ENCODE measurements at regions not wholly inside any gene's neighbourhood (a gene's known extent, or its start where the extent isn't known, plus 50 kb on each side); places are given as distances from the start of the nearest gene placed in this dataset.
"Not testable (repeated sequence)": the region's sequence is repeated elsewhere in the genome, so short reads cannot be mapped to it uniquely, and the experiment has no call there.

DNA sequence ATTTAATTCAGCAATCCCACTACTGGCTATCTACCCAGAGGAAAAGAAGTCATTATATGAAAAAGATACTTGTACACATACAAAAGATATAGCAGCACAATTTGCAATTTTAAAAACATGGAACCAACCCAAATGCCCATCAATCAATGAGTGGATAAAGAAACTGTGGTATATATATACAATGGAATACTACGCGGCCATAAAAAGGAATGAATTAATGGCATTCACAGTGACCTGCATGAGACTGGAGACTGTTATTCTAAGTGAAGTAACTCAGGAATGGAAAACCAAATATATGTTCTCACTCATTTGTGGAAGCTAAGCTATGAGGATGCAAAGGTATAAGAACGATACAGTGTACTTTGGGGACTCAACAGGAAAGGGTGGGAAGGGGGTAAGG, 102.8 kb upstream of the KCNMA1 start:
- not testable (repeated sequence) for DNase-seq (ENCODE audit: low read depth in 2 of 3, low spot score in 1 of 3)

DNA sequence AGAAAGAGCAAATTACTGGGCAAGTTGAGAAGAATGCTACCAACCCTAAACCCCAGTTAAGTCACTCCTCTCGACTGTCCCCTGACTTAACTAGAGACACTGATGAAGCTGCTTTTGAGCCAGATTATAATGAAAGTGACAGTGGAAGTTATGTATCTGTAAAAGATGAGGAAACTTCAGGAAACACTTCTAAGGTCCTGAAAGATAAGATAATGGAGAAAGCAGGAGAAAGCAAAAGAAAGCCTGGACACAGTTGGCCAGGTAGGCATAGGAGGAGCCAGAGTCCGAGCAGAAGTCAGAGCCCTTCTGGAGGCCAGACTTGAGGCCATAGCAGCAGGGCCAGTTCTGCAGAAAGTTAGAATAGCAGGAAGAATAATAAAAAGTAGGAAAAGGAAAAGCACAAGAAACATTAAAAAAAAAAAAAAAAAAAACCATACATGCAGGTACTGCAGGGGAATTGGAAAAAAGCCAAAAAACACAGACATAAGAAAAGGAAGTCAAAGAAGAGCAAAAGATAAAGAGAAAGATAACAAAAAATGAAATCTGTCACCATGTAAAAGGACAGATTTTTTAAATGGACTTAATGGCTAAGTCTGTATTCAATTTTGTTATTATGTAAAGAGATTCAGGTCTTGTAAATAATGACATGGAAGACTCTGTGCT, 101.0 kb upstream of the KCNMA1 start:
- DNase-seq (ENCODE audit: low read depth in 2 of 3, low spot score in 1 of 3): no peak

DNA sequence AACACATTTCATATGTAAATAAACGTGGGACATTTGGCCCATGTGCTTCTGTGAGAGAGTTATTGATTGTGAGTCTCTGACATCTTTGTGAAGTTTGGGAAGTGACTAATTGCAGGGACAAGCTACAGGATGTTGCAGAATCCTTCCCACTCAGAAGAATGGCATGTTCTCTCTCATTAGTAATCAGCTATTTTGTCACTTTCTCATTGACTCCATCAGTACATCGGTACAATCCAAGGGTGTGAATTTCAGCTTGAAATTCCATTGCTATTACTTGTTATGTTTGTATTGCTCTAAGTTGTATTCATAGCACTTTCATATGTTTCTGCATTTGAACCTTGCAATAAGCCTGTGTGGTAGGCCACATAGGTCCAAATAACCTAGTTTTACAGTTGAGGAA, 100.0 kb upstream of the KCNMA1 start:
- DNase-seq (ENCODE audit: low read depth in 2 of 3, low spot score in 1 of 3): no peak

DNA sequence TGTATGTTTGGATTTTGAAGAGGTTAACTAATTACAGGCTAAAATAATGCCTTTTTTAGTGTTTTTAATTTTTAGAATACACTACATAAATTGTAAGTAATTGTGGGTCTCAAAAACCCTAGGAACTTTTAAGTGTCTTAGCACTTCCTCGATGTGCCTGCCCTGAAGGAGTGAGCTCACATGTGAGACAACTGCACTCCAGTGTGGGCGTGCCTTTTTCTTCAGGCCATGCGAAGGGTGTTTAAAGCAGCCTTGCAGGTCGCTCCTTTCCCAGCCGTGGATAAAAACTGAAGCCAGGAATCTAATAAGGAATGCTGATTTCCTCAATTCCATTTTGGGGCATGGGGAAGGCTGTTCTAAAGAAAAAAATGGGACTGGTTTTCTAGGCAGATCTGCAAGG, 97.5 kb upstream of the KCNMA1 start:
- DNase-seq (ENCODE audit: low read depth in 2 of 3, low spot score in 1 of 3): not testable (repeated sequence)

DNA sequence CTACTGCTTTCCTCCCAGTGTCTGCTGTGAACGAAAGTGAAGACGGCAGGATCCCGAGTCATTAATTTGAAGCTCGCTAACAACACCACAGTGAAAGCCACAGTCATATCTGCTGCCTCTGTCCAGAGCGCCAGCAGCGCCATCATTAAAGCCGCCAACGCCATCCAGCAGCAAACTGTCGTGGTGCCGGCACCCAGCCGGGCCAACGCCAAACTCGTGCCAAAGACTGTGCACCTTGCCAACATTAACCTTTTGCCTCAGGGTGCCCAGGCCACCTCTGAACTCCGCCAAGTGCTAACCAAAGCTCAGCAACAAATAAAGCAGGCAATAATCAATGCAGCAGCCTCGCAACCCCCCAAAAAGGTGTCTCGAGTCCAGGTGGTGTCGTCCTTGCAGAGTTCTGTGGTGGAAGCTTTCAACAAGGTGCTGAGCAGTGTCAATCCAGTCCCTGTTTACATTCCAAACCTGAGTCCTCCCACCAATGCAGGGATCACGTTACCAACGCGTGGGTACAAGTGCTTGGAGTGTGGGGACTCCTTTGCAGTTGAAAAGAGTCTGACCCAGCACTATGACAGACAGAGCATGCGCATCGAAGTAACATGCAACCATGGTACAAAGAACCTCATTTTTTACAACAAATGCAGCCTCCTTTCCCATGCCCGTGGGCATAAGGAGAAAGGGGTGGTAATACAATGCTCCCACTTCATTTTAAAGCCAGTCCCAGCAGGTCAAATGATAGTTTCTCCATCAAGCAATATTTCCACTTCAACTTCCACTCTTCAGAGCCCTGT, 94.8 kb upstream of the KCNMA1 start:
- no peak for DNase-seq (ENCODE audit: low read depth in 2 of 3, low spot score in 1 of 3)

DNA sequence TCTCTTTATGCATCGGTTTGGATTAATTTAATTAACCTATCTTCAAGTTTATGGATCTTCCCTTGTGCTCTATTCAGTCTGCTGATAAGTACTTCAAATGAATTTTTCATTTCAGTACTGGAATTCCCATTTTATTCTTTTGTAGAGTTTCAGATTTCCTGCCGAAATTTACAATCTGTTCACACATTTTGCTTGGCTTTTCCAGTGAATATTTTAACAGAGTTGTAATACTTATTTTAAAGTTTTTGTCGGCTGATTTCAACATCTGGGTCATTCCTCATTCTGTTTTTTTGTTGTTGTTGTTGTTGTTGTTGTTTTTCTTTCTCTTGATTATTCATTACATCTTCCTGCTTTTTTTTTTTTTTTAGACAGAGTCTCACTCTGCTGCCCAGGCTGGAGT, 89.9 kb upstream of the KCNMA1 start:
- DNase-seq (ENCODE audit: low read depth in 2 of 3, low spot score in 1 of 3): no peak

DNA sequence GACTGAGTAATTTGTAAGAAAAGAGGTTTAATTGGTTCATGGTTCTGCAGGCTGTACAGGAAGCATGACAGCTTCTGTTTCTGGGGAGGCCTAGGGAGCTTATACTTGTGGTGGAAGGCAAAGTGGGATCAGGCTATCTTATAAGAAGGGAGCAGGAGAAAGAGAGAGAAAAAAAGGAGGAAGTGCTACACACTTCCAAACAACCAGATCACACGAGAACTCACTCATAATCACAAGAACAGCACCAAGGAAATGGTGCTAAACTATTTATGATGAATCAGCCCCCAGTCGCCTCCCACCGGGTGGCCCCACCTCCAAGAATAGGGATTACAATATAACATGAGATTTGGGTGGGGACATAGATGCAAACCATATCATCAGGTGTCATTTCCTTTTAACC, 89.1 kb upstream of the KCNMA1 start:
- DNase-seq (ENCODE audit: low read depth in 2 of 3, low spot score in 1 of 3): no peak

DNA sequence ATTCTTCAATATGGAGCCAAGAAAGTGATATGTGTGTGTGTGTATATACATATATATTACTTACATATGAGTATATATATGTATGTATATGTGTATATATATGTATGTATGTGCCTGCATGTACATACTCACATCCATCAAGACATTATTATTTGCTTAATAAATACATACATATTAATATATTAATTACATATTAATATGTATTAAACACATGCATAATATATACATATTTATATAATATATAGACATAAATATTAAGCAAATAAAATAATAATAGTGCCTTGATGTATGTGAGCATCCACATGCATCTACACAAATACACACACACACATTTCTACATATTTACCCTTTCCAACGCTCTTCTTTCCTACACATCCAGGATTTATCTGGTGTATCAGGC, 88.7 kb upstream of the KCNMA1 start:
- no peak for DNase-seq (ENCODE audit: low read depth in 2 of 3, low spot score in 1 of 3)

DNA sequence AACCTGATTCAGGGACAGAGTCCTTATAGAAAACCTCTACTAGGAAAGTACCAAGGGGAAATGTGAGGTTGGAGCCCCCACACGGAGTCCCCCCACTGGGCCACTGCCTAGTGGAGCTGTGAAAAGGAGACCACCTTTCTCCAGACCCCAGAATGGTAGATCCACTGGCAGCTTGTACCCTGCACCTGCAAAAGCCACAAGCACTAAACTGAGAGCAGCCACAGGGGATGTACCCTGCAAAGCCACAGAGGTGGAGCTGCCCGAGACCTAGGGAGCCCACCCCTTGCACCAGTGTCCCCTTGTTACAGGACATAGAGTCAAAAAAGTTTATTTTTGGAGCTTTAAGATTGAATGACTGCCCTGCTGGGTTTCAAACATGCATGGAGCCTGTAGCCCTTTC, 87.2 kb upstream of the KCNMA1 start:
- DNase-seq (ENCODE audit: low read depth in 2 of 3, low spot score in 1 of 3): no peak

DNA sequence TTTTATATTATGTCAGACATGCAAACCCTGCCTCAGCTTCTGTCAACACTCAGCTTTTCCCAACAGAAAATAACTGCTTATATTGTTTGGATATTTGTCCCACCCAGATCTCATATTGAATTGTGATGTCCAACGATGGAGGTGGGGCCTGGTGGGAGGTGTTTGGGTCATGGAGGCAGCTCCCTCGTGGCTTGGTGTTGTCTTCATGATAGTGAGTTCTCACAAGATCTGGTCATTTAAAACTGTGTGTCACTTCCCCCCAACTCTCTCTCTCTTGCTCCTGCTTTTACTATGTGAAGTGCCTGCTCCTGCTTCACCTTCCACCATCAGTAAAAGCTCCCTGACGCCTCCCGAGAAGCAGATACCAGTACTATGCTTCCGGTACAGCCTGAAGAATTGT, 85.8 kb upstream of the KCNMA1 start:
- no peak for DNase-seq (ENCODE audit: low read depth in 2 of 3, low spot score in 1 of 3)

DNA sequence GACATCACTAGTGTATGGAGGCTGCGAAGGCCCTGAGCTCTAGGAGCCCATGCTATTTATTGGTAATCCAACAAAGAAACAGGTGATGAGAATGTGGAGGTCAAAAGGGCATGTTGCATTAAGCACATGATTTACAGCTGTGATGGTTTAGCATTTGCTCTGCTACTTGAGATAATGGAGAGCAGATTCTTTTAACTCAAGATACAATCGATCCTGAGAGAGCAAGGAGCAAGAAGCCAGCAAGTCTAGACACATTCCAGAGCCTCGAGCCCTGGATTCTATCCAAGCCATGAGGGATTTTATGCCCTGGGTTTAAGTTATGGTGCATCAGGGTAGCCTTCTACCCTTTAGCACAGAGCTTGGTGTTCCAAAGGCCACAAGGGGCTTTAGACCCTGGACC, 85.3 kb upstream of the KCNMA1 start:
- not testable (repeated sequence) for DNase-seq (ENCODE audit: low read depth in 2 of 3, low spot score in 1 of 3)

DNA sequence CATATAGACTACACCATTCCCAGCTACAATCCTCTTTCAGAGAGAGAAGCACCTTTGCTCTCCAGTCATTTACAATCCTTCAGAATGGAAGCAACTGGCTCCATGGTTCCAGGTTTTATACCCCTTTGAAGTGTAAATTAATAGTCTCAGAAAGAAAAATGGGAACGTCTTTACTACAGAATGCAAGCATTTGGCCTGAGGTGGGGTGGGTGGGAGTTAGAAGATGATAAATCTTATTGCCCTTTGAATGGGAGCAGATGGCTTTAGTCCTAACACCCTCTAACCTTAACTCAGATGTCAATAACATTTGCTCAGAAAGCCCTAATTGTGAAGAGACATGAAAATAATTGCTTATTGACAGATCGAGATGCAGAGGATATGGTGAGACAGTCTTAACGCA, 84.2 kb upstream of the KCNMA1 start:
- DNase-seq (ENCODE audit: low read depth in 2 of 3, low spot score in 1 of 3): no peak

DNA sequence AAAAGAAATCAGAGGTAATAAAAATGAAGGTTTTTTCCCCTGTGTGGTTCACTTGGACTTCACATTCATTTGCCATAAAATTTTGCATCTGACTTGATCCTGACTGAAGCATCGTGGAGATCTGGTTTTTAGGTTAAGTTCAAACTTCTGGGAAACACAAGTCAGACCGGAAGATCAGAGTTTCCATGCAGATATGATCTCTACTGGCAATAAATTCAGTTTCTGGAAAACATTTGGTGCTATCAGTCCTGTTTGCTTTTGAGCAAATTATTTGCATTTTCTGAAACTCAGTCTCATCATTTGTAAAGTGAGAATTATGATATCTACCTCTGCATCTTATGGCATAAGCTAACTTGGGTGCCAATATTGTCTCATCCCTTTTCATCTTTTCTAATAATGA, 81.3 kb upstream of the KCNMA1 start:
- no peak for DNase-seq (ENCODE audit: low read depth in 2 of 3, low spot score in 1 of 3)

DNA sequence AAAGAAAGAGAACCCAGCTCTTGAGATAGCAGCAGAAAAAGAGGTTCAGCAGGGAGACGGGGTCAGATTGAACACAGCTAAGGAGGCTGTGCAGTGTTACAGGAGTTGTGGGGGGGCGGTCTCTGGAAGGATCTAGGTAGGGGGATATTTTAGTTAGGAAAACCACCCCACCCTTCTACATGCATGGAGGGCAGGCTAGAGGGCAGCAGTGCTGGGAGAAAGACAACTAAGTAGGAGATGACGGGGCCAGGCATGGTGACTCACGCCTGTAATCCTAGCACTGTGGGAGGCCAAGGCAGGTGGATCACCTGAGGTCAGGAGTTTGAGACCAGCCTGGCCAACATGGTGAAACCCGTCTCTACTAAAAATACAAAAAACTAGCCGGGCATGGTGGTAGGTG, 80.7 kb upstream of the KCNMA1 start:
- not testable (repeated sequence) for DNase-seq (ENCODE audit: low read depth in 2 of 3, low spot score in 1 of 3)

DNA sequence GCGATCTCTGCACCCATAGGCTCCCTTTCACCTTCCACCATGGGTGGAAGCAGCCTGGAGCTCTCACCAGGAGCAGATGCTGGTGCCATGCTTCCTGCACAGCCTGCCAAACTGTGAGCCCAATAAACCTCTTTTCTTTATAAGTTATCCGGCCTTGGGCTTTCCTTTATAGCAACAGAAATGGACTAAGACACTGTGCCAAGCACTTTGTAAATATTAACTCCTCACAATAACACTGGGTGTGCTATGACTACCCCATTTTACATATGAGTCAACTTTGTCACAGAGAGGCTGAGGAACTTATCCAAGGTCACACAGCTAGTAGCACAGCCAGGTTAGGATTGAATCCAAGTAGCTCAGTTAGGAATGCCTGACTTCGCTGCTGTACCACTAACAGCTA, 79.7 kb upstream of the KCNMA1 start:
- DNase-seq (ENCODE audit: low read depth in 2 of 3, low spot score in 1 of 3): no peak

DNA sequence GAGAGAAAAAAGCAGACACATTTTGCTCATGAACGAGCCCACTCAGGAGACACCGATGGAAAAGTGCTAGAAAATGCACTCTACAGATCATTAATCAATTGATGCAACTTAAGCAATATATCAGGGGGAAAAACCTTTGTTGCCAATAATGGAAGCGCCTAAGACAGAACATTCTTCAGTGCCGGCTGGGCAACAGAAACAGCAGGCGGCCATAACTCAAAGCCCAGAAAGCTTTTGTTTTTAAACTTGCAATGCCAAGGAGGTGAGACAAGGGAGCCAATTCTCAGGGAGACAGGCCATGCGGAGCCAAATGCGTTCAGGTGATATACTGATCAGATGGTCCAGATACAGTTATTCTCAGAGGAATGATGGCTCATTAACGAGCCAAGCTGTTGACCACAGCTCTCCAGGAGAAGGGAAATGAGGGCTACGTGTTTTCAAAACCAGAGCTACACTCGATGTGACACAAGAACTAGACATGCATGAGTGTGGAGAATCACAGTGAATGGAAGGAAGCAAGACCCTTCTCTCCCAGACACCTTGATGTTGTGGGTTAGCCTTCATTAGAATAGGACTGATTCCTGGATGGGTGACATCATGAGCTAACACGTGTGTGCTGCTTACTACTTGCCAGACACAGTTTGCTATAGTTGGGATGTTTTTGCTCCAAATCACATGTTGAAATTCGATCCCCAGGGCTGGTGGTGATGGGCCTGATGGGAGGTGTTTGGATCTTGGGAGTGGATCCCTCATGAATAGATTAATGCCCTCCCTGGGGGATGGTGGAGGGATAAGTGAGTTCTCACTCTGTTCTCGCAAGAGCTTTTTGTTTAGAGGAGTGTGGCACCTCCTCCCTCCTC, 79.1 kb upstream of the KCNMA1 start:
- DNase-seq (ENCODE audit: low read depth in 2 of 3, low spot score in 1 of 3): no peak

DNA sequence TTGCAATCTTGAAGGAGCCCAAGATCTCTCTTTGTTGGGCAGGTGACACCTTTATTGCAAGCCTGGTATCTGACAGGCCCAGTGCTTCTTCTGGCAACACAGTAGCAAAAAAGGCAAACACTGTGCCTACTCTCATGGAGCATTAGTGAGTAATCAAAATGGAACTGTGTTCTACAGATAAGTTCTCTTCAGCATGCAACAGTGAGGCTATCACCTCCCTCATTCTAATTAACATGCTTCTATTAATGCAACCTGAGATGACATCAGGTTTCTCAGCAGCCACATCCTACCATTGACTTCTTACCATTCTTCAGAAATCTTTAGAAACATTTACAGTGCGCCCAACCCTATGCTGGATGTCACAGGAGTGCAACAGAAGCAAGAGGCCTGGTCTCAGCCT, 77.9 kb upstream of the KCNMA1 start:
- no peak for DNase-seq (ENCODE audit: low read depth in 2 of 3, low spot score in 1 of 3)

DNA sequence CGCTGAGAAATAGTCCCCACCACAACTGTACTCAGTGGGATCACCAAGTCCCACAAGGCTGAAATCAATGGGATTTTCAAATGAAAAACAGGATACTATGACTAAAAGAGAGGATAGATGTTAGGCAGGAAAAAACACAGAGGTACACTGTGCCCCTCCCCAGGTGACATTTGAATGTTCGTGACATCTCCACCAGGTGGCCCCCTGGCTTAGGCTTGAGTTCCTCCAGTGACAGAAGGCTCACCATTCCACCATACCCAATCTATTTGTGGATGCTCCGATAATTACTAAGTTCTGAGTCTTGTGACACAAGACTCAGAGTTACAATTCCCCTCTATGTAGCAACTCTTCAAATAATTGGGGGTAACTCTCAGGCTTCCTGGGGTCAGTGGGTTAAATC, 77.5 kb upstream of the KCNMA1 start:
- DNase-seq (ENCODE audit: low read depth in 2 of 3, low spot score in 1 of 3): no peak

DNA sequence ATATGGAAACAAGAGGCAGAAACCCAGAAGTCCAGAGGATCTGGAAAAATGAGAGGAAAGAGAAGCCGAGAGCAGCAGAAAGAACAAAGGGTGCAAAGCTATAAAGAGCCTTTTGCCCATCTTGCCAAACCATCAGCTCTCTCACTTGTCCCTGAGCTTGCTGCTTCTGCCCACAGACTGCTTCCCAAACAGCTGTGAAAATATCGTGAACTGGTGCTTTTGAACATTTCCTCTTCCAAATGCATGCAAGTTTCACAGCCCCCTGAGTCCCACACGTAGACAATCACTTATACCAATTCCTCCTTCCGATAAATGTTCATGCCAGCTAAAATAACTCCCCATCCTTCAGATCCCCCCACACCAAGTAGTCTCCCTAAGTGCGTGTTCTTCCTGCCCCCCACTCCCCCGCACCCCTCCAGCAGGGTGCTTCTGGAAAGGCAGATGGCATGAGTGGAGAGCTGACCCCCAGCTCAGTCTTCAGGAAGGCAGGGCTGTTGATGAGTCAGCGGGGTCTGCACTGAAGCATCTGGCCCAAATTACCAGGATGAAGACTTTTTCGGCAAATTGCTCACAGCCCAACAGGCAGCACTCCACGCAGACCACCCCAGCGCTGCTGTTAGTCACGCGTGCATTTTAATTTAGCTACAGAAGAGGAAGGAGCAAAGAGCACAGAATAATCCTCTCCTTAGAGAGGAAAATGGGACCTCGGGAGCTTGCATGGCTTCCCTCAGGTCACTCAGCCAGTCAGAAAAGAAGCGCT, 76.1 kb upstream of the KCNMA1 start:
- no peak for DNase-seq (ENCODE audit: low read depth in 2 of 3, low spot score in 1 of 3)

DNA sequence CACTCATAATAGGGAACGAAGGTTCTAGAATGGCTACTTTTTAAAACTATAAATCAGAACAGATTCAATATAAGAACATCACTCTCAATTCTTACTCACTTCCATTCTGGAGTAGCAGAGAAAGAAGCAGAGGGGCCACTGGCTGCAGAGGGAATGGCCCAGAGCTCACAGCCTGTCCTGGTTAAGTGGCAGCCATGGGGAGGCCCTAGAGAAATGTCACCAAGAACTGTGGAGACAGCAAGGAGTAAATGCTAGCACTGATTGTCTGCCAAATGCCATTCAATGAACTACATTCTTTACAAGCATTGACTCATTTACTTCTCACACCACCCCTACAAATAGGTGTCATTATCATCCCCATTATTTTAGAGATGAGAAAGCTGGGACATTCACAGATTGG, 74.6 kb upstream of the KCNMA1 start:
- DNase-seq (ENCODE audit: low read depth in 2 of 3, low spot score in 1 of 3): no peak

DNA sequence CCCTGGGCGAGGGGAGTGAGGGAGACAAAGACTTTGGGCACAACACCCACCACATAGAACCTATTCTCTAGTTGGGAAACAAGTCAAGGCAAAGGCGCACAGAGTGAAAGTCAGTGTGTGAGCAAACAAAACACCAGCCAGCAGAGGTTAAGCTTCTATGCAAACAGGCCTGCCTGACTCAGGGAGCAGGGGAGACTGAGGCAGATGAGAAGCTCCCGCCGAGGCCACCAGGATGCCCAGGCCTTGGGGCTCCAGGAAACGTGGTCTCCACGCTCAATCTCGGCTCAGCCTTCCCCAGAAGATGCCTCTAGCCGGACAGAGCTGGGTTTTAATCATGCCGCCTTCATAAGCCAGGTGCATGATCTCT, 74.1 kb upstream of the KCNMA1 start:
- DNase-seq (ENCODE audit: low read depth in 2 of 3, low spot score in 1 of 3): no peak

Measured in stimulated activated CD4-positive, alpha-beta T cell treated with anti-CD3 and anti-CD28 coated beads, Interleukin-12 subunit alpha, Interleukin-12 subunit beta, amount 100 ng/mL, for 48 hours (primary cell).